ENCODE measurements at regions not wholly inside any gene's neighbourhood (a gene's known extent, or its start where the extent isn't known, plus 50 kb on each side); places are given as distances from the start of the nearest gene placed in this dataset.
A peak's percentile ranks its signal among the peaks of the same experiment; 100 is the strongest.

DNA sequence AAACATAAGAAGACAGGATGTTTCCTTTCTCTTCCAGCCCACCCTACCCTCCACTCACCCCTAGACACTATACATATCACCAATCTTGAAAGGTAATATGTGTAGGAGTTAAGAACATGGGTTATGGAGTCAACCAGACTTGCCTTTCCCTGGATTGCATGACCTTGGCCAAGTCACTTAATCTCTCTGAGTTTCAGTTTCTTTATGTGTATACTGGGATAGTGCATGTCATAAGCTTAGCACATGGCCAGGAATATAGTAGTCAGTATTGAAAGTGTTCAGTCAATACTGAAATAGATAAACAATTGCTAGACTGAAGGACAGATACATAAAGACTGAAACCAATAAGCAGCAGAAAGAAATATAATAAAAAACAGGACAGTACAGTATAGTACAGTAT, 283.2 kb upstream of the STT3B start:
- DNase-seq (ENCODE audit: low read depth) = no peak

DNA sequence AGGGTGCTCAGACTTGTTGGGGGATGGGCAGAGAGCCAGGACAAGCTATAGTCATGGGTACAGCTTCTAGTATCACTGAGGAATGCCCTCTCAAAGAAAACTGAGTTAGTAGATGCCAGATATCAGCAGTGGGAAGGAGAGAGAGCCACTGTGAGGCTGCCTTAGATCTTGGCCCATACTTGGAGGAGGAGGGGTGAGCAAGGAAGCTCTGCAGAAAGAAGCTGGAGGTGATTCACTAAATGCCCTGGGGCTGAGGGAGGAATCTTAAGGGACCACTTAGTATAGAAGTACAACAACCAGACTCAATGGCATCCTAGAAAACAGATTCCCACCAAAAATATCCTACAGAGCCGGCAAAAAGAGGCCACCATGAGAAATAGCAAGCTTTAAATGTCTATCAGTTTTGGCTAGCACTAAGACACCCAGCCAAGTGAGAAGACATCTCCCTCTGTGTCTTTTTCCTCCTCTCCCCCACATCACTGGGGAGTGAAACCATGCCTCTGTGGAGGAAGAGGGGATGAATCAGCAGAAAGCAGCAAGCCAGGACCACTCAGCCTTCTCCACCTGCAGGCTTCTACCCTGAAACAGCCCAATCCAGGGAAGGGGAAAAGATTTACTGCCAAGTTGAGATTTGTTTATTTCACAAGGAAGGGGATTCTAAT, 282.5 kb upstream of the STT3B start:
- DNase-seq (ENCODE audit: low read depth) = peak; percentile 66

DNA sequence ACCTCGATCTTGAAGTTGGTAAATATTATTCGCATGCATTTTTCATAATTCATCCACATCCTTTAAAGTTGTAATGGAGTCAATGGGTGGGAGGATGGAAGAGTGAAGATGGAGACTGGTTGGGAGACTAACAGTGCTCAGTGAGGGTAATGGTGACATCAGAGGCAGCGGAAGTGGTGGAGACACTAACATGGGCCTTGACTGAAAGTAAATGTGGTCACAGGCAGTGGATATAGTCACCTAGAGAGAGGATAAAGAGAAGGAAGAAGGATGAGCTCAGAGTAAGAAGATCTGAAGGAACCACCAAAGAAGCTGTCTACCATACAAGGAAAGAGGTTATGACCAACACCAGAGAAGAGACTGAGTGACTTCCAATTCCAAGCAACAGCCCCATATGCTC, 281.6 kb upstream of the STT3B start:
- no peak for DNase-seq (ENCODE audit: low read depth)

DNA sequence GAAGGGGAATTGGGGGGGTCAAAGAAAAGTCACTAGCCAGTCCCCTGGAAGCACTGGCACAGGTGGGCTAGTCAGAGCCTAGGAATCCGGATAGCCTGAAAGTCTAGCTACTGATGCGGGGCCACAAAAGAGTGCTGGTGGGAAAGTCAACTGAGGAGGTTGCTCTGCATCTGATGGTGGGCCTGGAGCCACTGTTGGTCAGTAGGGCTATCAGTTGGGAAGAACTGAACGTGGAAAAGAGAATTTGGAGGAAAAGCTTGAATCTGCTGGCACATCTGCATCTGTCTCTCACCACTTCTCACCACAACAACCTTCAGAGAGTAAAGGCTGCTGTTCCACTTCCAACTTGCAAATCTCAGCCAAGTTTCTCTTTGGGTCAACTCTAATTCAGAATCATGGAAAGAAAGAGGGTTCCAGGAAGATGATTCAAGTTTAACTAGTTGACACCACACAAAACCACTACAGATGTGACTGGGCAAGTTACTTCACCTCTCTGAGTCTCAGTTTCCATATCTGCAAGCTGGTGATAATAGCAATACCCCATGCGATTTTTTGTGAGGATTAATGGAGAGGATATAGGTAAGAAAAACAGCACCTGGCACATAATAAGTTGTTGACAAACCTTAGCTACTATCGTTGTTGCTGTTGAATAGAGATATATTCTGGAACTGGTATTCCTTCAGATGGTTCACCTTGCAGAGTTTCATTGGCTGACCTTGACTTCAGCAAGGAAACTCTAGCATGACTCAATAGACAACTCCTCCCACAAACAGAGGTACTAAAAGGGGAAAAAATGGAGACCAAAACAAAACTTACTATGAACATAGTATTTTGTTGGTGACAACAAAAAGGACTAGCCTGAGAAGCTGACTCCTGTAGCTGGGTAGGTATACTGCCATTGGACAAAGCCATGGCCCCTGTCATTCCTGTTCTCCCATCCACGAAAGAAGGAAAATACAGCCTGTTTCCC, 280.2 kb upstream of the STT3B start:
- no peak for DNase-seq (ENCODE audit: low read depth)

DNA sequence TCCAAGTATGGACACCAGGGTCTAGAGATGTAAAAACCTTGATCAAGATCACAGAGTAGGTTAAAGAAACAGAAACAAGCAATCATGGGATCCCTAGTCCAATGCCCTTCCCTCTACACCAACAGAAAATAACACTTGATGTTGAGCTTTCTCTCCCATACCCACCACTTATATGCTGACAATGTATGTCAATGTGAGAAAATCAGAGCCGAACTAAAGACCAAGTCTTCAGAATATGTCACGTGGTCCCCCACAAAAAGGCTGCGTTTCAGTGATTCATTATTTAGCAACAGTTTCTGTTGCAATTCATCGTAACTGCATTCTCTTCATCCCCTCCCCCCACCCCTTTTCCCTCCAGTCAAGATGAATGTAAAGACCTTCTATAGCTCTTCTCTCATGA, 278.9 kb upstream of the STT3B start:
- DNase-seq (ENCODE audit: low read depth) = peak; percentile 80

DNA sequence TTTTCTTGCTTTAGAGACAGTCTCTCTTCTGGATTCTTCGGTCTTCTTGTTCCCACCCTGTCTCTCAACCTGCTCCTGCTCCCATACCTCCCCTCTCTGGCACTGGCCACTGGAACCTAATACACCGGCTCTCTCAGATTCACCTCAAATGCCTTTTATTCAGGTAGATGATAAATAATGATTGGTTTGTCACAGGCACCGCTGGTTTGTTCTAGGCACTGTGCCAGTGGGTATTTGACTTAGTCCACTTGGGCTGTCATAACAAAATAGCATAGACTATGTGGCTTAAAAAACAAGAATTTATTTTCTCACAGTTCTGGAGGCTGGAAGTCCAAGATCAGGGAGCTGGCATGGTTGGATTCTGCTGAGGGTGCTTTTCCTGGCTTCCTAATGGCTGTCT, 278.2 kb upstream of the STT3B start:
- no peak for DNase-seq (ENCODE audit: low read depth)

DNA sequence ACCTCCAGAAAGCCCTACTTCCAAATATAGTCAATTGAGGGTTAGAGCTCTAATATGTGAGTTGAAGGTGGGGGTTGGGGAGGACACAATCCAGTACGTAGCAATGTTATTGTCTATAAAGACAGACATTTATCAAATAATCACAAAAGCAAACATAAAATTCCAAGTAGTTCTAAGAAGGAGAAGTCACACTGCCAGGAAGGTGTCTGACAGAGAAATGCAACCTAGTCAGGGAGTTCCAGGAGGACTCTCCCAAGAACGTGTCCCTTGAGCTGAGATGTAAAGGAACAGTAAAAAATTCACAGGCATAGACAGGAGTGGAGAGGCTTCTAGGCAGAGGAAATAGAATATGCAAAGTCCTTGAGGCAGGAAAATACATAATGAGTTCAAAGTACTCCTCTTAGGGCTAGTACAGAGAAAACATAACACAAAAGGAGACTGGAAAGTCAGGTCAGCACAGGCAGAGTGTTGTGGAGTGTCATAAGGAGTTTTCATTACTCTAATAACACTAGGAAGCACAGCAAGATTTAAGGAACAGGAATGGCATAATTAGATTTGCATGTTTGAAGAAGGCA, 277.6 kb upstream of the STT3B start:
- no peak for DNase-seq (ENCODE audit: low read depth)

DNA sequence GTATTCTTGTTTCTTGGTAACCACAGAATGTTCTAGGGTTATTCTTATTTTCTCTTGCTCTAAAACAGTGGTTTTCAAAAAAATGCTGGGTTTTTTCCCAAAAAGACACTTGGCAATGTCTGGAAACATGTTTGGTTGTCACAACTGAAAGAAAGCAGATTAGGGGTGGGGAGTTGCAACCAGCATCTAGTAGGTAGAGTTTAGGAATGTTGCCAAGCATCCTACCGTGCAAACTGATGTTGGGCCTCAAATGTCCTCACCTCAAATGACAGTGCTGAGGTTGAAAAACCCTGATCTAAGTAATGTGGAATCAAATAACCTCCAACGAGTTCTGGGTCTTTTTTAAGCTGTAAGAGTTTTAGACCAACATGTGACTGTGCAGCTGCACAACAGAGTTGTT, 270.5 kb upstream of the STT3B start:
- peak; percentile 8 for DNase-seq (ENCODE audit: low read depth)

DNA sequence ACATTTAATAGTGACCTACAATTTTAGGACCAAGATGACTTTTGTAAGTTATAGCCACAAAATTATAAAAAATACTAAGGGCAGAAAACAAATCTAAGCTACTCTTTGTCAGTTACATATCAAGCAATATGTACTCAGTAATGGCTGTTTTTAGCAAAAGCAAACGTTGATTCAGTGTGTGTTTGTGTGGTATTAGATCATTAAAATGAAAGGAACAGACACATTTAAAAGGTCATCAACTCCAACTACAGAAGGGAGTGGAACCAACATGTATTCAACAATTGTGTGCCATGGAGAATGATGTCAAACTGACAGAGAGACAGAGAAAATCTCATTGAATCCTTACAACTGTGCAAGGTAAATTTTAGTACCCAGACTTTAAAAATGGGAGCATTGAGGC, 268.8 kb upstream of the STT3B start:
- DNase-seq (ENCODE audit: low read depth) = no peak

DNA sequence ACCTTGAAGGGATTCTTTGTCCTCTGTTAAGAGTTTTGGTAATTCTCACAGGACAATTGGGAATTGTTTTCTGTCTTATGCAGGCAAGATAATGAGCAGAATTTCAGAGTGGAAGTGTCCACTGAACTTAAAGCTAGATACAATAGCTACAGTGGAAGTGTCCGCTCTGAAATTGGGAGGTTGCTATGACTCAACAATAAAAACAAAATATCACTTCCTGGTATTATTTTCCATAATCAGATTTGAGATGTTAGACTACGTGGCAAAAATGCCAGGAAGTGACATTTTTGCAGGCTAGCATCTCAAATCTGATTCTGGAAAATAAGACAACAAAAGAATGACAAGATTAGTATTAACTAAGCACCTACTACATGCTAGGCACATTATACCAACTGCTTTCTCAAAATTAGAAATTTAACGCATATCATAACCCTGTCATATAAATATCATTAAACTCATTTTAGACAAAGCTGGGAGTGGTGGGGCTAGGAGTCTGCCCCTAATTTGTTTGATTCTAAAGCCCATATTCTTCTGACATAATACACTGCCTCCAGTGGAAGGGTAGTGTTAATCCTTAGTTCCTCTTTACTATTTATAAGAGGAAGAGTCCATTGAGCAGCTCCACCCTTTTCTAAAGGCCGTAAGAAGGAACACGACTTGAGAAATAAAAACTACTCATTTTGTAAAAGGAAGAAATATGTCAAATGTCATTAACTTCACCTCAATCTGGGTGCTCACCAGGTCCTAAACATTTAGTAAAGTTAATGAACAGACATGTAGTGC, 266.9 kb upstream of the STT3B start:
- no peak for DNase-seq (ENCODE audit: low read depth)

DNA sequence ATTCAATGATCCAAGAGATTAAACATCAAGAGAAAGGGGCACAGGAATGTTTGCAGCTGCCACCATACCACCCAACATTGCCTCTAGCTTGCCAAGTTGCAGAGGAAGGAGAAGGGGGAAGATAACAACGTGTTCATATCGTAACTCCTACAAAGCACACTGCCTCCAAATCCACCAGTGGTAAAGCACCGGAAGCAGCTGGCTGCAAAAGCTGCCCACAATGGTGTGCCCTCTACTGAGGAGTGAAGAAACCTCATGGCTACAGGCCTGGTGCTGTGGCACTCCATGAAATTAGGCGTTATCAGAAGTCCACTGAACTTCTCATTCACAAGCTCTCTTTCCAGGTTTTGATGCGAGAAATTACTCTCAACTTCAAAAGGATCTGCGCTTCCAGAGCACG, 263.9 kb upstream of the STT3B start:
- no peak for DNase-seq (ENCODE audit: low read depth)

DNA sequence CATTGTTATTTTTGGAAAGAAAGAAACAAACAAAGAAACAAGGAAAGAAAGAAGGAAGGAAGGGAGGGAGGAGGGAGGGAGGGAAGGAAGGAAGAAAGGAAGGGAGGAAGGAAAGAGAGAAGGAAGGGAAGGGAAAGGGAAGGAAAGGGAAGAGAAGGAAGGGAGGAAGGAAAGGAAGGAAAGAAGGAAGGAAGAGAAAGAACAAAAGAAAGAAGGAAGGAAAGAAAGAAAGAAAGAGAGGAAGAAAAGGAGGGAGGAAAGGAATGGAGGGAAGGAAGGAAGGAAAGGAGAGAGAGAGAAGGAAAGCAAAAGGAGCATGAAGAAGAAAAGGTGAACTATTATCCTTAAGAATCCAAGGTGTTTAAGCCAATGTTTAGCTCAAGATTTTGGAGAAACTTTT, 262.7 kb upstream of the STT3B start:
- no peak for DNase-seq (ENCODE audit: low read depth)

DNA sequence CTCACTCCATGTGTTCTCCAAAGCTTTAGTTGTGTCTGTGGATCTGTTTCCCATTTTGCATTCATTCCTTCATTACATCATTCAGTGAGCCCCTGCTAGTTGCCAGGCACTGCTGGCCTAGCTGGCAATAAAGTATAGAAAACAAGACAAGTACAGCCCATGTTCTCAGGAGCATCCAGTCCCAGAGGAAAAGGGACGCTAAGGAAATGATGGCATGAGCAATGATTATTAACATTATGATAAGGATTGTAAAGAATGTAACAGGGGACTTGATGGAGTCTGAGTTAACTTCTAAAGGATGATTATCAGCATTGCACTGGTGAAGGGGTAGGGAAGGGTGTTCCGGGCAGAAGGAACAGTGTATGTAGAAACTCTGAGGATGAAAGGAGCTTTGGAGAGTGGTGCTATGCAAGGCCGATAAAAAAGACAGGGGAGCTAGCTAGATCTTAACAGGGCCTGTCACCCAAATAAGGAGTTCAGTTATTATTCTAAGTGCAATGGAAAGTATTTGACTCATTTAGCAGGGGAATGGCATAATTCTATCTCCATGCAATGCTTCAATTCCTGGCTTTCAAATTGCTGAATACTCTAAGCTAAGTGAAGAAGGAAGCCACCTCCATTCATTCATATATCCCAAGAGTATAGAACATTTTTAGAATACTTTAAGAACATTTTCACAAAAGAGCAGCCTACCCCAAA, 258.2 kb upstream of the STT3B start:
- DNase-seq (ENCODE audit: low read depth) = no peak

DNA sequence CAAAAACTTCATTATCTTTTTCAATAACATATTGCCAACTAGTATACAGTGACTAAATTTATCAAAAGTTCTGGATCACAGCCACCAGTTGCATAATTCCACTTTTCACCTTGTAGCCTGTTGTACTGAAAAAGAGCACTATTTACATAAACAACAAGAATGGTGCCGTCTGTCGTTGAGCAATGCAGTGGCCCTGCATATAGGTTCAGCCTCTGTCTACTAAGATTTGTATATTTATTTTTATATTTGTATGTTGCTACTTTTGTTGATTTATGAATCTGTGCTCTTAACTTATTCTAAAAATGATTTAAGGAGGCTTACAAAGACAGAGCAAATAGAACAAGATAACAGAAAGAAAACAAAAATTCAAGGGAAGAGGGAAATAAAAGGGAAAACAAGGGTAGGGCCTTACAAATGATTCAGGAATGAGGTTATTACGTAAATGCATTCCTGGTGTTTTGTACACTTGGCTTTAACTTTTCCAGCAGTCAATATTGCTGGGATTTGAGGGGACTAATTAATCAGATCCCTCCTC, 257.6 kb upstream of the STT3B start:
- DNase-seq (ENCODE audit: low read depth) = peak; percentile 92

DNA sequence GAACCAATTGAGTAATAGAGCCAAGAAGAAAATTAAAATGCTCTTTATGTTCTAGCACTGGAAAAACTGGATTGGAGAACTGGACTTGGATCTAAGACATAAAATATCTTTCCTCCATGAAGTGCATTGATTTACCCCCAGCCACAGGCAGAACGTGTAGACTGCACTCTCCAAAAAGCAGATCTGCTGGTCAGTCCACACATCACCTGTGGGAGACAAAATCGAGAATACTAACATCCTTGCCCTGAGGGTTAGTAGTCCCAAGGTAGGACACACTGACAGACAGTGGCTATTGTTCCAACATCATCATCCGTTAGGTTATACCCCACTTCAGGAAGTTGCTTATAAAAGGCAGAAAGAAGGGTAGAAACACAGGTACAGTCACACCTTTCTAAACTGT, 257.1 kb upstream of the STT3B start:
- no peak for DNase-seq (ENCODE audit: low read depth)

DNA sequence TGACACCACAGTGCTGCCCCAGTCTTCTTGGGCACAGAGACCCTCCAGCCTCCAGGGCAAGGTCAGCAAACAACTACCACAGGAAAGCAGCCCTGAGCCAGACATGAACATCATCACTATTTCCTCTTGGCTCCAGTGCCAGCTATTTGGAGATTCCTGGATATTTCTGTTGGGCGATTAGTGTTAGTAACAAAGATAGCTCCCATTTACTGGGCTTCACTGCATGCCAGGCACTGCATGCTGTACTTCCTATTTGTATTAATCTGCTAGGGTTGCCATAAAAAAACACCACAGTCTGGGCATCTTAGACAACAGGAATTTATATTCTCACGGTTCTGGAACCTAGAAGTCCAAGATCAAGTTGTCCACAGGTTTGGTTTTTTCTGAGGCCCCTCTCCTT, 255.1 kb upstream of the STT3B start:
- DNase-seq (ENCODE audit: low read depth) = no peak

DNA sequence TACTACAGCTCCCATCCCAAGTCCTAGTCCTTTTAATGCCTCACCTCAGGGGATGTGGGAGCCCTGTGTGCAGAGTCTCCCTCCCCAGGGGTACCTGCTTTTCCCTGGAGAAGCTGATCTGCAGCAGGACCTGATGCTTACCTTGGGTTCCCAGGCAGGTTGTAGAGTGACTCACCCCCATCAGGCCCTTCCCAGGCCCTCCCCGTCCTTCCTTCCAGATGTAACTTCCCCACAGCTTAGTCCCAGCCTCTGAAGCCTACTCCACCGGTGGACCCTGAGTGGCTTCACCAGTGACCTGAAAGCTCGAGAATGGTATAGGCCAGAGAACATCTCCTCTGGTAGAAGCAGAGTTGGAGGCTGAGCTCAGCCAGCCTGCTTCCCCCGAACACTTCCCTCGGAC, 254.2 kb upstream of the STT3B start:
- no peak for DNase-seq (ENCODE audit: low read depth)

DNA sequence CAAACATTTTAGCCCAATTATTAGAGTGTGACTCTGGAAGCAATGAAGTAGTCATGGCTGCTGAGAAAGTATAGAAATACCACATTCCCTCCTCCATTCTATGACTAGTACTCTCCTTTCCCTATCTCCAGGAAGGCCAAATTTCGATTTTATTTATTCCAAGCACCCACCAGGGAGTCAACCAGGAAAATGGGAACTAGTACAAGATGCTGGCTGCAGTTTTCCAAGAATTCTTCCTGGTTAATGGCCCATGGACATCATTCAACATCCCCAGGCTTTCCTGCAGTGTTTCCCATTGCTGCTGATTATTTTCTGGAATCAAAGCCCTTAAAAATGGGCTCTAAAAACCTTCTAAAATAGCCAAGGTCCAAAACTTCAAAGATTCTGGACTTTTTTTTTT, 247.9 kb upstream of the STT3B start:
- no peak for DNase-seq (ENCODE audit: low read depth)

DNA sequence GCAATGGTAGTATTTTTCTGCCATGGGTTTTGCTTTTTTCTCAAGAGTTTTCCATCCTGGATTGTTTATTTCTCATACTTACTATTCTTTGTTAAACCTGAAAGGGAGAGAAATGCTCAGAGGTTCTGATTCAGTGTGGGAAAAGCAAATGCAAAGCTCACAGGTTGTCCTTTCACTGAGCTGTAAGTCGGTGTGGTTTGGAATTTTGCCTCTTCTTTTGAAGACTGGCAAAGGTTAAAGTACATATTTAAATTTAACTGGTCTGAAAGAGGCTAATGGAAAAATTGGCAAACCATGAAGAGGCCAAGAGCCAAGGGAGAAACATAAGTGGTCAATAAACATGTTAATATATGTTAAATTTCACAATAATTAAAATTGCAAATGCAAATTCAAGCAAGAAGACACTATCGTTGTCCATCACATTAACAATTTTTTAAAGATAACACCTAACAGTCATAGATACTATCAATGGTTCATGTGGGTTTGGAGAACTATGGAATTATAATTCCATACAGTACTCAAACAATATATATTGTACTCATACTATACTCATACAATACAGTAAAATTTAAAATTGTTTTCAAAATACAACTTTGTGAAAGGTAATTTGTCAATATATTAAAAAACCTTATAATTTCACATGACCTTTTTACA, 246.8 kb upstream of the STT3B start:
- no peak for DNase-seq (ENCODE audit: low read depth)

DNA sequence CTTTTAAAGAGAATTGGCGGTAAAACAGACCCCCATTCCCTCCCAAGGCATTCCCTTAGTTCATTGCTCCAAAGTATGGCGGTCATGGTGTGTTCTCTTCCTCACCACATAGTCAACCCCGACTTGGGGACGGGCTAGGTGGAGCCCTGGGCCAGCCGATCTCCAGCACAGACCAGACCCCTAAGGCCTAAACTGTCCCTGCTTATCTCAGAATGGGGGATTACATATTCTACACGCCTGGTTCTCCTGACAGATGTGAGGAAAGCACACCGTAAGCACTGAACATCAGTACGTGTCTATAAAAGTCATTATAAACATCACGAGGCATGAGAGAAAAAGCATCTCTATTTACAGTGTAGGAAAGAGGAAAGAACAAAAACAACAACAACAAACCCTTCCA, 244.5 kb upstream of the STT3B start:
- DNase-seq (ENCODE audit: low read depth) = no peak

DNA sequence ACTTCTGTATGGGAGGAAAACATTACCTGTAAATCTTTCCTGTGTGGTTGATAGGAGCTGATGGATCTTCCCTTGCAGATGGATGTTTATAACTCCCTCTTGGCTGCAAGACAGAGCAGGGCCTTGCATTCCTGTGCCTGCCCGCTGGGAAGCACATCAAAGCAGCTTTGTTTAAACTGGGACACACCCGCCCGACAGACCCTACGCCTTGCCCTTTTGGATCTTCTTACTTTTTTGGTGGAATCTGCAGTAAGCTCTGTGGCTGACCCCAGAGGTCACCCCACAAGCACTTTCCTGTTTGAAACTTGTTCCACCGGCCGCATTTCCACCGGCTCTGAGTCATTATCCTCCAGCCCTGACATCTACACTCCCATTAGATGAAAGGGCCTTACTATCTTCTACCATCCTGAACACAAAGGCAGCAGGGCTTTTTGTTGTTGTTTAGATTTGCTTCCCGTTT, 244.1 kb upstream of the STT3B start:
- DNase-seq (ENCODE audit: low read depth) = peak; percentile 94

All from amniotic epithelial cell (primary cell).